ENCODE measurements at regions not wholly inside any gene's neighbourhood (a gene's known extent, or its start where the extent isn't known, plus 50 kb on each side); places are given as distances from the start of the nearest gene placed in this dataset.

DNA sequence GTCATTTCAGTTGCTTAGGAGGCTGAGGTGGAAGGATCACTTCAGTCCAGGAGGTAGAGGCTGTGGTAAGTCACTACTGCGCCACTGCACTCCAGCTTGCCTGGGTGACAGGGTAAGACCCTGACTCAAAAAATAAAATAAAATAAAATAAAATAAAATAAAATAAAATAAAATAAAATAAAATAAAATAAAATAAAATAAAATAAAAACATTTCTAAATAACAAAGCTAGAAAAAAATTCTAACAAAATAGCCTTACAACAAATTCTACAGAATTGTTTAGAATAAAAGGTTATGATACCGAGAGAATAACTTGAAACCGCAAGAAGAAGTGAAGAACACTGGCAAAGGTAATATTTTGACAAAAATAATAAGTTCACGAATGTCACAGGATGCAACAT, 794.3 kb downstream of the NR2F2 start:
- Histone ChIP-seq H4K20me1 (ENCODE audit: control insufficient read depth, insufficient read depth, low read depth, low read length) (no peaks in the 10 kb centered on the region), H3K9me2 (replicated peaks; ENCODE audit: control insufficient read depth, low read length) (no peaks in the 10 kb centered on the region), H3K4me2 (ENCODE audit: low read length) (no peak overlapping the region), H3K27me3 (ENCODE audit: control insufficient read depth, low read length) (no peaks in the 10 kb centered on the region), H3K4me1 (ENCODE audit: control insufficient read depth, low read length) (no peaks in the 10 kb centered on the region), H3F3A (ENCODE audit: control insufficient read depth, insufficient read depth) (no peaks in the 10 kb centered on the region), H3K9me3 (ENCODE audit: control insufficient read depth, insufficient read depth, low read length) (no peaks in the 10 kb centered on the region), H3K4me3 (ENCODE audit: low read length) (no peak overlapping the region), H3K36me3 (ENCODE audit: control insufficient read depth, low read length) (no peaks in the 10 kb centered on the region), H3K27ac (ENCODE audit: low read depth, low read length) (no peak overlapping the region), H3K79me2 (ENCODE audit: control insufficient read depth, low read length) (no peaks in the 10 kb centered on the region)
- TF ChIP-seq, protein P1, sequence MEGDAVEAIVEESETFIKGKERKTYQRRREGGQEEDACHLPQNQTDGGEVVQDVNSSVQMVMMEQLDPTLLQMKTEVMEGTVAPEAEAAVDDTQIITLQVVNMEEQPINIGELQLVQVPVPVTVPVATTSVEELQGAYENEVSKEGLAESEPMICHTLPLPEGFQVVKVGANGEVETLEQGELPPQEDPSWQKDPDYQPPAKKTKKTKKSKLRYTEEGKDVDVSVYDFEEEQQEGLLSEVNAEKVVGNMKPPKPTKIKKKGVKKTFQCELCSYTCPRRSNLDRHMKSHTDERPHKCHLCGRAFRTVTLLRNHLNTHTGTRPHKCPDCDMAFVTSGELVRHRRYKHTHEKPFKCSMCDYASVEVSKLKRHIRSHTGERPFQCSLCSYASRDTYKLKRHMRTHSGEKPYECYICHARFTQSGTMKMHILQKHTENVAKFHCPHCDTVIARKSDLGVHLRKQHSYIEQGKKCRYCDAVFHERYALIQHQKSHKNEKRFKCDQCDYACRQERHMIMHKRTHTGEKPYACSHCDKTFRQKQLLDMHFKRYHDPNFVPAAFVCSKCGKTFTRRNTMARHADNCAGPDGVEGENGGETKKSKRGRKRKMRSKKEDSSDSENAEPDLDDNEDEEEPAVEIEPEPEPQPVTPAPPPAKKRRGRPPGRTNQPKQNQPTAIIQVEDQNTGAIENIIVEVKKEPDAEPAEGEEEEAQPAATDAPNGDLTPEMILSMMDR (IDR thresholded peaks at IDR 0.05; ENCODE audit: low read depth, low read length, poor library complexity, severe bottlenecking) = no peak
- TF ChIP-seq EZH2phosphoT487 (IDR thresholded peaks at IDR 0.05; ENCODE audit: borderline replicate concordance, low read length) = no peak

DNA sequence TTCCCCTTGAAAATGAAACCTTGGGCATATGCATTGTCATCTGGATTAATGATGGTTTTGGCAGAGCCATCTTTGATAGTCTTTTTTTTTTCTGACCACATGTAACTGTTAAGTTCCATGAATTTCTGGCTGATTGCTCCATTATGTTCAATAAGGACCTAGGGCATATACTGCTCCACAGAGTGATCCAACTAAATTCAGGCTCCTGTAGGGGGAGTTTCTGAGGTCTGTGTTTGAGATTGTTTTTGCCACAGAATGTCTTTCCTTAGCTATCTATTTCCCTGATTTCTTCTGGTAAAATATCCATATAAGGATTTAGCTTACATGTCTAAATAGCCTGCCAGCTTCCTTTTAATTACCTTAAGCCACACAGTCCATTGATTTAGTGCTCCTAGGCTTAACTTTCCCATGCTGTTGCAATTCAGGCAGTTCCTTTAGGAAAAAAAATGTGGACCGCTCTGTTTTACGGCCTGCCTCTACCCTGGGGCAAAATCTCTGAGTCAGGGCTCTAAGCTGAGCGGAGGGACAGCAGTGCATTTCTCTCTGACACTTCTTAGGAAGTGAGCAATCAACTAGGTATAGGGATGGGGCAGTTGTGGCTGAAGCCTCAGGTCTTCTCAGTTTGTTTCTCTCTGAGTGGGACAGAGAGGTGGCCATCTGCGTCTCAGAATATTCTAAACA, 796.2 kb downstream of the NR2F2 start:
- Histone ChIP-seq H4K20me1 (ENCODE audit: control insufficient read depth, insufficient read depth, low read depth, low read length) (no peaks in the 10 kb centered on the region), H3K9me2 (replicated peaks; ENCODE audit: control insufficient read depth, low read length) (no peaks in the 10 kb centered on the region), H3F3A (ENCODE audit: control insufficient read depth, insufficient read depth) (no peaks in the 10 kb centered on the region), H3K36me3 (ENCODE audit: control insufficient read depth, low read length) (no peaks in the 10 kb centered on the region), H3K79me2 (ENCODE audit: control insufficient read depth, low read length) (no peaks in the 10 kb centered on the region), H3K4me1 (ENCODE audit: control insufficient read depth, low read length) (no peaks in the 10 kb centered on the region), H3K9me3 (ENCODE audit: control insufficient read depth, insufficient read depth, low read length) (no peaks in the 10 kb centered on the region), H3K27ac (ENCODE audit: low read depth, low read length) (no peak overlapping the region), H3K27me3 (ENCODE audit: control insufficient read depth, low read length) (no peaks in the 10 kb centered on the region), H3K4me3 (ENCODE audit: low read length) (no peak overlapping the region), H3K4me2 (ENCODE audit: low read length) (no peak overlapping the region)
- TF ChIP-seq EZH2phosphoT487 (IDR thresholded peaks at IDR 0.05; ENCODE audit: borderline replicate concordance, low read length) = no peak
- TF ChIP-seq, protein P1 (IDR thresholded peaks at IDR 0.05; ENCODE audit: low read depth, low read length, poor library complexity, severe bottlenecking) = no peak

DNA sequence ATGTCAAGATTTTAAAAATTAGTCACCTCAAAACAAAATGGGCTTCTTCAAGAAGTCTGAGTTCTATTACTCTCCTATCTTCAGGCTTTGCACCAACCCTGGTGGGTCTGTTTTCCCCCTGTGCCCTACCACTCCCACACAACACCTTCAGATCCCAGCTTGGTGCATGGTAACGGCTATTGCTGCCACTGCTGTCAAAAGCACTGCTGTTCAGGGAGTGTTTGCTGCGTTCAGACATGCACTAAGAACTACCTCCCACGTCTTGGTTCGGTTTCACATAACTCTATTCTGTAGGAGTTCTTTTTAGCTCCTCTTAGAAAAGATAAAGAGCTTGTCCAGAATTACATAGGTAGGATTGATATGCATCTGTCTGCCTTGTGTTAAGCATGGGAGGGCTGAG, 799.2 kb downstream of the NR2F2 start:
- H3K9me3 ChIP-seq (ENCODE audit: control insufficient read depth, insufficient read depth, low read length) = no peaks in the 10 kb centered on the region
- no peaks in the 10 kb centered on the region for H3K9me2 ChIP-seq (replicated peaks; ENCODE audit: control insufficient read depth, low read length)
- H3K27me3 ChIP-seq (ENCODE audit: control insufficient read depth, low read length) = no peaks in the 10 kb centered on the region
- no peaks in the 10 kb centered on the region for H3F3A ChIP-seq (ENCODE audit: control insufficient read depth, insufficient read depth)
- H3K4me1 ChIP-seq (ENCODE audit: control insufficient read depth, low read length) = no peaks in the 10 kb centered on the region
- no peak for TF ChIP-seq EZH2phosphoT487 (IDR thresholded peaks at IDR 0.05; ENCODE audit: borderline replicate concordance, low read length)
- TF ChIP-seq, protein P1 (IDR thresholded peaks at IDR 0.05; ENCODE audit: low read depth, low read length, poor library complexity, severe bottlenecking) = no peak
- no peaks in the 10 kb centered on the region for H3K79me2 ChIP-seq (ENCODE audit: control insufficient read depth, low read length)
- H4K20me1 ChIP-seq (ENCODE audit: control insufficient read depth, insufficient read depth, low read depth, low read length) = no peaks in the 10 kb centered on the region
- H3K36me3 ChIP-seq (ENCODE audit: control insufficient read depth, low read length) = no peaks in the 10 kb centered on the region
- no peak overlapping the region for H3K4me3 ChIP-seq (ENCODE audit: low read length)
- H3K4me2 ChIP-seq (ENCODE audit: low read length) = no peak overlapping the region
- no peak overlapping the region for H3K27ac ChIP-seq (ENCODE audit: low read depth, low read length)
